GM12801 (cell line): ENCODE measurements at regions not wholly inside any gene's neighbourhood (a gene's known extent, or its start where the extent isn't known, plus 50 kb on each side); places are given as distances from the start of the nearest gene placed in this dataset.

Experiments
- CTCF ChIP-seq: IDR thresholded peaks from one replicate; pipeline ENCODE4 v1.5.1; 2011; ENCODE audit warnings: control low read depth; ENCODE audit not compliant: insufficient read length; ENCODE audit errors: extremely low read depth

GRCh38 chr16:51870296-51870854, 676.6 kb downstream of the TOX3 start:
- TF ChIP-seq CTCF, result no peak

- TF ChIP-seq CTCF, result no peak
These were observed 677.8 kb downstream of the TOX3 start for GRCh38 chr16:51869176-51869575.

- no peak for TF ChIP-seq CTCF
These were observed 678.3 kb downstream of the TOX3 start for GRCh38 chr16:51868631-51869030.

- TF ChIP-seq CTCF, result no peak
These were observed 679.4 kb downstream of the TOX3 start for GRCh38 chr16:51867386-51868065.

- TF ChIP-seq CTCF, result no peak
These were observed 682.4 kb downstream of the TOX3 start for GRCh38 chr16:51864575-51864974.

- TF ChIP-seq CTCF, result no peak
These were observed 692.5 kb downstream of the TOX3 start for GRCh38 chr16:51854401-51854951.

- TF ChIP-seq CTCF, result no peak
These were observed 693.4 kb downstream of the TOX3 start for GRCh38 chr16:51853586-51853985.
